Neural cell (in vitro differentiated cells): ENCODE measurements at regions not wholly inside any gene's neighbourhood (a gene's known extent, or its start where the extent isn't known, plus 50 kb on each side); places are given as distances from the start of the nearest gene placed in this dataset.

Source experiments
- H2AFZ ChIP-seq: fragments of 200-600, 300-800 bp; sonication (generic), shearing (Covaris generic); 2 replicates; pipeline ENCODE4 v1.6.0; 2014; ENCODE audit warnings: low read depth, mild to moderate bottlenecking, antibody characterized with exemption, low read length, moderate library complexity
- H3F3A ChIP-seq: fragments of 200-600 bp; shearing (Covaris generic); 2 replicates; pipeline ENCODE4 v1.6.1; 2016; ENCODE audit warnings: mild to moderate bottlenecking, moderate library complexity, mixed read lengths, antibody characterized with exemption, low read length; ENCODE audit not compliant: insufficient read depth, poor library complexity, severe bottlenecking
- H3K27ac ChIP-seq: fragments of 200-600, 300-800 bp; sonication (generic), shearing (Covaris generic); 2 replicates; pipeline ENCODE4 v1.5.1; 2014; ENCODE audit warnings: mild to moderate bottlenecking, low read length, moderate library complexity
- H3K27me3 ChIP-seq: fragments of 300-800, 200-600 bp; sonication (generic), shearing (Covaris generic); 2 replicates; pipeline ENCODE4 v1.6.0; 2014; ENCODE audit warnings: mild to moderate bottlenecking, low read depth, low read length, moderate library complexity; ENCODE audit not compliant: insufficient read depth
- H3K36me3 ChIP-seq: fragments of 300-800, 200-600 bp; sonication (generic), shearing (Covaris generic); 2 replicates; pipeline ENCODE4 v1.5.1; 2014; ENCODE audit warnings: mild to moderate bottlenecking, antibody characterized with exemption, low read length, moderate library complexity; ENCODE audit not compliant: insufficient read depth
- H3K4me2 ChIP-seq: fragments of 300-800, 200-600 bp; sonication (generic), shearing (Covaris generic); 2 replicates; pipeline ENCODE4 v1.6.0; 2014; ENCODE audit warnings: mild to moderate bottlenecking, low read length
- H3K4me3 ChIP-seq: fragments of 300-800, 200-600 bp; sonication (generic), shearing (Covaris generic); 2 replicates; pipeline ENCODE4 v1.5.1; 2014; ENCODE audit warnings: mild to moderate bottlenecking, low read length, moderate library complexity
- H3K79me2 ChIP-seq: fragments of 200-600 bp; shearing (Covaris generic); replicated peaks from 2 replicates; pipeline ENCODE4 v1.6.0; 2014; ENCODE audit warnings: mild to moderate bottlenecking, low read length, moderate library complexity; ENCODE audit not compliant: insufficient read depth
- H3K9ac ChIP-seq: fragments of 300-800, 200-600 bp; sonication (generic), shearing (Covaris generic); 2 replicates; pipeline ENCODE4 v1.6.1; 2016; ENCODE audit warnings: mild to moderate bottlenecking, low read length, mixed read lengths
- H3K9me2 ChIP-seq: fragments of 200-600 bp; shearing (Covaris generic); 2 replicates; pipeline ENCODE4 v1.6.1; 2016; ENCODE audit warnings: mild to moderate bottlenecking, low read length, mixed read lengths; ENCODE audit not compliant: insufficient read depth
- H3K9me3 ChIP-seq: fragments of 200-600, 300-800 bp; sonication (generic), shearing (Covaris generic); 2 replicates; pipeline ENCODE4 v1.6.1; 2016; ENCODE audit warnings: mild to moderate bottlenecking, mixed run types, low read length, moderate library complexity, mixed read lengths
- H4K20me1 ChIP-seq: fragments of 200-600 bp; shearing (Covaris generic); 2 replicates; pipeline ENCODE4 v1.6.1; 2016; ENCODE audit warnings: mild to moderate bottlenecking, mixed run types; ENCODE audit not compliant: insufficient read depth
- EP300 ChIP-seq: fragments of 450-650 bp; conservative IDR thresholded peaks from 2 replicates; pipeline ENCODE4 v1.6.1; 2014; ENCODE audit warnings: antibody characterized with exemption, mild to moderate bottlenecking, moderate library complexity; ENCODE audit not compliant: poor library complexity, severe bottlenecking
- EZH2 ChIP-seq: fragments of 200-600, 300-800 bp; shearing (Covaris generic), sonication (generic); IDR thresholded peaks from 2 replicates; pipeline ENCODE4 v1.6.1; 2014; ENCODE audit warnings: antibody characterized with exemption, low read length, borderline replicate concordance, mild to moderate bottlenecking; ENCODE audit not compliant: insufficient read depth, poor library complexity, severe bottlenecking
- MXI1 ChIP-seq: fragments of 450-650 bp; conservative IDR thresholded peaks from 2 replicates; pipeline ENCODE4 v1.6.1; 2014; ENCODE audit warnings: antibody characterized with exemption, mild to moderate bottlenecking; ENCODE audit not compliant: poor library complexity, severe bottlenecking
- POLR2AphosphoS5 ChIP-seq: IDR thresholded peaks from 2 replicates; pipeline ENCODE4 v1.6.1; 2012
- RAD21 ChIP-seq: fragments of 450-650 bp; conservative IDR thresholded peaks from 2 replicates; pipeline ENCODE4 v1.6.1; 2014; ENCODE audit warnings: antibody characterized with exemption, mild to moderate bottlenecking, moderate library complexity
- SMC3 ChIP-seq: fragments of 450-650 bp; conservative IDR thresholded peaks from 2 replicates; pipeline ENCODE4 v1.6.1; 2014; ENCODE audit warnings: antibody characterized with exemption, mild to moderate bottlenecking, moderate library complexity; ENCODE audit not compliant: poor library complexity
- TAF1 ChIP-seq: IDR thresholded peaks from 2 replicates; pipeline ENCODE4 v1.6.1; 2012; ENCODE audit warnings: low read depth
- TF ChIP-seq, protein P1 (sequence below): fragments of 450-650 bp; IDR thresholded peaks from 2 replicates; pipeline ENCODE4 v1.5.1; 2014; ENCODE audit warnings: antibody characterized with exemption, mild to moderate bottlenecking, moderate library complexity; ENCODE audit not compliant: poor library complexity, severe bottlenecking
- TF ChIP-seq, protein P2 (sequence below): IDR thresholded peaks from 2 replicates; pipeline ENCODE4 v1.6.1; 2012; ENCODE audit warnings: borderline replicate concordance

DNA sequence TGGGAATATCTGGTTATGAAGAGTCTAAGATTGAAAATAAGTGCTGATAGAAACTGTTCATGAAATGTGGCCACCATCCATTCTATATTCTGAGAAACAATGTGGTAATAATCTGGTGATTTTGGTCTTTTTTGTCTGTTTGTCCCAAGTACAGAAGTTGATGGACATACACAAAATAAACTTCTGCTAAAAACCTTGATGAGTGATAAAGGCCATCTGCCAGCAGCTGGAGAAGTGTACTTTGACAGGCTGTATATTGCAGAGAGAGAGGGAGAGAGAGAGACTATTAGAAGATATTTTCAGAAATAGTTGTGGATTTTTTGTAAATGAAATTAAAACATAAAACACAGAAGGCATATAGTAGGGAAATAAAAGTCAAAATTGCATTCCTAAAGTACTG, 96.9 kb upstream of the NABP1 start:
- Histone ChIP-seq H3K4me3 (no peak overlapping the region), H2AFZ (no peak overlapping the region), H3K27me3 (no peaks in the 10 kb centered on the region), H3K9ac (no peak overlapping the region), H3K27ac (no peak overlapping the region), H3K9me3 (no peaks in the 10 kb centered on the region), H4K20me1 (no peaks in the 10 kb centered on the region), H3F3A (no peaks in the 10 kb centered on the region), H3K4me2 (no peak overlapping the region), H3K36me3 (no peaks in the 10 kb centered on the region), H3K79me2 (no peaks in the 10 kb centered on the region), H3K9me2 (no peaks in the 10 kb centered on the region)
- TF ChIP-seq SMC3 (no peak), MXI1 (no peak), EP300 (no peak), RAD21 (no peak), EZH2 (no peak), POLR2AphosphoS5 (no peak), TAF1 (no peak)
- TF ChIP-seq, protein P1, sequence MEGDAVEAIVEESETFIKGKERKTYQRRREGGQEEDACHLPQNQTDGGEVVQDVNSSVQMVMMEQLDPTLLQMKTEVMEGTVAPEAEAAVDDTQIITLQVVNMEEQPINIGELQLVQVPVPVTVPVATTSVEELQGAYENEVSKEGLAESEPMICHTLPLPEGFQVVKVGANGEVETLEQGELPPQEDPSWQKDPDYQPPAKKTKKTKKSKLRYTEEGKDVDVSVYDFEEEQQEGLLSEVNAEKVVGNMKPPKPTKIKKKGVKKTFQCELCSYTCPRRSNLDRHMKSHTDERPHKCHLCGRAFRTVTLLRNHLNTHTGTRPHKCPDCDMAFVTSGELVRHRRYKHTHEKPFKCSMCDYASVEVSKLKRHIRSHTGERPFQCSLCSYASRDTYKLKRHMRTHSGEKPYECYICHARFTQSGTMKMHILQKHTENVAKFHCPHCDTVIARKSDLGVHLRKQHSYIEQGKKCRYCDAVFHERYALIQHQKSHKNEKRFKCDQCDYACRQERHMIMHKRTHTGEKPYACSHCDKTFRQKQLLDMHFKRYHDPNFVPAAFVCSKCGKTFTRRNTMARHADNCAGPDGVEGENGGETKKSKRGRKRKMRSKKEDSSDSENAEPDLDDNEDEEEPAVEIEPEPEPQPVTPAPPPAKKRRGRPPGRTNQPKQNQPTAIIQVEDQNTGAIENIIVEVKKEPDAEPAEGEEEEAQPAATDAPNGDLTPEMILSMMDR: no peak
- TF ChIP-seq, protein P2, sequence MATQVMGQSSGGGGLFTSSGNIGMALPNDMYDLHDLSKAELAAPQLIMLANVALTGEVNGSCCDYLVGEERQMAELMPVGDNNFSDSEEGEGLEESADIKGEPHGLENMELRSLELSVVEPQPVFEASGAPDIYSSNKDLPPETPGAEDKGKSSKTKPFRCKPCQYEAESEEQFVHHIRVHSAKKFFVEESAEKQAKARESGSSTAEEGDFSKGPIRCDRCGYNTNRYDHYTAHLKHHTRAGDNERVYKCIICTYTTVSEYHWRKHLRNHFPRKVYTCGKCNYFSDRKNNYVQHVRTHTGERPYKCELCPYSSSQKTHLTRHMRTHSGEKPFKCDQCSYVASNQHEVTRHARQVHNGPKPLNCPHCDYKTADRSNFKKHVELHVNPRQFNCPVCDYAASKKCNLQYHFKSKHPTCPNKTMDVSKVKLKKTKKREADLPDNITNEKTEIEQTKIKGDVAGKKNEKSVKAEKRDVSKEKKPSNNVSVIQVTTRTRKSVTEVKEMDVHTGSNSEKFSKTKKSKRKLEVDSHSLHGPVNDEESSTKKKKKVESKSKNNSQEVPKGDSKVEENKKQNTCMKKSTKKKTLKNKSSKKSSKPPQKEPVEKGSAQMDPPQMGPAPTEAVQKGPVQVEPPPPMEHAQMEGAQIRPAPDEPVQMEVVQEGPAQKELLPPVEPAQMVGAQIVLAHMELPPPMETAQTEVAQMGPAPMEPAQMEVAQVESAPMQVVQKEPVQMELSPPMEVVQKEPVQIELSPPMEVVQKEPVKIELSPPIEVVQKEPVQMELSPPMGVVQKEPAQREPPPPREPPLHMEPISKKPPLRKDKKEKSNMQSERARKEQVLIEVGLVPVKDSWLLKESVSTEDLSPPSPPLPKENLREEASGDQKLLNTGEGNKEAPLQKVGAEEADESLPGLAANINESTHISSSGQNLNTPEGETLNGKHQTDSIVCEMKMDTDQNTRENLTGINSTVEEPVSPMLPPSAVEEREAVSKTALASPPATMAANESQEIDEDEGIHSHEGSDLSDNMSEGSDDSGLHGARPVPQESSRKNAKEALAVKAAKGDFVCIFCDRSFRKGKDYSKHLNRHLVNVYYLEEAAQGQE: no peak

DNA sequence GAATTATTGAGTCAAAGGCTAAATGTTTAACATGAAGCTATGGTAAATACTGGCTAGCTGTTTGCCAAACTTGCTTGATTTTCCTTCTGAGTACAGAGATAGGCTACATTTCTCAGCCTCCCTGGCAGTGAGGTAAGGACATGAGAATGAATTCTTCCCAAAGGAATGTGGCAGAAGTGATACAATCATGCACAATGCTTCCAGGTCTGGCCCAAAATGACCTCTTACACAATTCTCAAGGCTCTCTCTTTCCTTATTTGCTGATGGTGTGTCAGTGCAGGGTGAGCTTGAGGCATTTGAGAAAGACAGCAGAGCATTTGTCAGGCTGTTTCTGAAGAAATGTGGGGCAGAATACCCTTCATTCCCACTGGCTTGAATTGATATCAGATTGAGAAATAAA, 95.6 kb upstream of the NABP1 start:
- no peak overlapping the region for H3K4me2 ChIP-seq
- no peaks in the 10 kb centered on the region for H3K9me2 ChIP-seq
- H3K27ac ChIP-seq: no peak overlapping the region
- no peaks in the 10 kb centered on the region for H3K36me3 ChIP-seq
- H3K4me3 ChIP-seq: no peak overlapping the region
- no peaks in the 10 kb centered on the region for H3K9me3 ChIP-seq
- H3K27me3 ChIP-seq: no peaks in the 10 kb centered on the region
- H2AFZ ChIP-seq: no peak overlapping the region
- no peaks in the 10 kb centered on the region for H3F3A ChIP-seq
- H3K79me2 ChIP-seq: no peaks in the 10 kb centered on the region
- no peak for TF ChIP-seq EP300
- no peak for TF ChIP-seq EZH2
- TF ChIP-seq SMC3: no peak
- no peak for TF ChIP-seq TAF1
- TF ChIP-seq, protein P1: no peak
- no peak for TF ChIP-seq MXI1
- no peak for TF ChIP-seq POLR2AphosphoS5
- TF ChIP-seq RAD21: no peak
- TF ChIP-seq, protein P2: no peak
- H3K9ac ChIP-seq: no peak overlapping the region
- H4K20me1 ChIP-seq: no peaks in the 10 kb centered on the region
